ENCODE measurements at regions not wholly inside any gene's neighbourhood (a gene's known extent, or its start where the extent isn't known, plus 50 kb on each side); places are given as distances from the start of the nearest gene placed in this dataset.
"Not testable (repeated sequence)": the region's sequence is repeated elsewhere in the genome, so short reads cannot be mapped to it uniquely, and the experiment has no call there.

DNA sequence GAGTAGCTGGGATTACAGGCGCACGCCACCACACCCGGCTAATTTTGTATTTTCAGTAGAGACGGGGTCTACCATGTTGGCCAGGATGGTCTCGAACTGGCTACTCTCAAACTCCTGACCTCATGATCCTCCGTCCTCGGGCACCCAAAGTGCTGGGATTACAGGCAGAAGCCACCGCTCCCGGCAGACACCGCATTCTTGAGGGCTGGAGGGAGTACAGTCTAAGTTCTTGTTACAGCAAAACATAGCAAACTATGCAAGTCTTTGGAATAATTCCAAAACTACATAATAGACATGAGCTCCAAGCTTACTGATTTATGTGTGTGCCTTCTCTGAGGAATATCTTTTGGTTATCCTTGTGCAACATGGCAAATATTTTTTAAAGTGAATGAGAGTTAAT lies 299.1 kb upstream of the ZNF658 start:
- H3K4me1 Mint-ChIP-seq; H3K9me3 Mint-ChIP-seq; DNase-seq; intact Hi-C loops (cut with micrococcal nuclease); H3K27ac Mint-ChIP-seq; POLR2A ChIA-PET; H3K36me3 Mint-ChIP-seq (ENCODE audit: low read depth); H3K4me3 Mint-ChIP-seq; H3K27me3 Mint-ChIP-seq; CTCF ChIA-PET; ATAC-seq (ENCODE audit: low read depth): not testable (repeated sequence)

DNA sequence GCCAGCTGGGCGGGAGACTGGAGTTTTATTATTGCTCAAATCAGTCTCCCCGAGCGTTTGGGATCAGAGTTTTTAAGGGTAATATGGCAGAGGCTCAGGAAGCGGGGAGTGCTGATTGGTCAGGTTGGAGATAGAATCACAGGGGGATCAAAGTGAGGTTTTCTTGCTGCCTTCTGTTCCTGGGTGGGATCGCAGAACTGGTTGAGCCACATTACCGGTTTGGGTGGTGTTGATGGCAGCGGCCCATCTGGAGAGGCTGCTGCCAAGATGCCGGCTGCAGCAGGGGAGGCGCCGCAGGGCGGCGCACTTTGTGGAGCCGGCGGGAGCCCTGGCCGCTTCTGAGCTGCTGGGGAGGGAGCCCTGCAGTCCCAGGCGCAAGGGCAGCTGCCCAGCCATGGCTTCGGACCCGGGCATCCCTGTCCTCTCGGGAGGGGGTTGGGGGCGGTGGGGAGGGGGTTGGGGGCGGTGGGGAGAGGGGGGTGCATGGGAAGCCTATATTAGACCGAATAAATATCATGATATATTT lies 268.9 kb upstream of the ZNF658 start:
- DNase-seq; CTCF ChIA-PET; H3K27ac Mint-ChIP-seq; H3K36me3 Mint-ChIP-seq (ENCODE audit: low read depth); ATAC-seq (ENCODE audit: low read depth); H3K4me3 Mint-ChIP-seq; H3K27me3 Mint-ChIP-seq; H3K9me3 Mint-ChIP-seq; POLR2A ChIA-PET; intact Hi-C loops (cut with micrococcal nuclease); H3K4me1 Mint-ChIP-seq: not testable (repeated sequence)

DNA sequence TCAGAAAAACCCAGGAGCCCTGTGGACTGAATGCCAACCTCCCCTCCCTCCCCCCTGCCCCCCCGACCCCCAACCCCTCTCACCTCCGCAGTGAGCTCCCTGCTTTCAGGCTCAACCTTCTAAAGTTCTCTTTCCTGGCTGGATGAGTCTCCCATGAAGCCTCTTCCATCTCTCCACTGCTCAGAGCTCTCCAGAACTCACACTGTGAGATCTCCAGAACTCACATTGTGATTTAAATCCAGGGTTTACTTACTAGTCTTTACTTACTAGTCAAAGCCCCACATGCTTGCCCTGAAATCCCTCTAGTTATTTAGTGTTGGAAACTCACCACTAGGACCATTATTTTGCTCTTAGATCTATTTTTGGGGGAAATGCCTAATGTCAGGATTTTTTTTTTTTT lies 252.8 kb upstream of the ZNF658 start:
- H3K36me3 Mint-ChIP-seq (ENCODE audit: low read depth); CTCF ChIA-PET: not testable (repeated sequence)

DNA sequence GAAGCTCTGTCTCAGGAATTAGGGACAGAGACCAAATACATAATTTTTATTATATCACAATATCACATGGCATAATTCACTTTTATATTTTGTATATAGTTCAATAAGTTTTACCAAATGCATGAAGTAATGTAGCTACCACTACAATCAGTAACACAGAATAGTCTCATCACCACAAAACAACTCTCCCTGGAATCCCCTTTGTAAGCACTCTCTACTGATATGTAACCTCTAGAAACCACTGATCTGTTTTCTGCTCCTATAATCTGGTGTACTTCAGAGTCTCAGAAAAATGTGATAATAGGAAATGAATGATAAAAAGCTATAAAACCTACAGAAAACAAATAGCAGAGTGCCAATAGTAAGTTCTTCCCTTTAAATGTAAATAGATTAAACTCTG lies 210.3 kb upstream of the ZNF658 start:
- POLR2A ChIA-PET; ATAC-seq (ENCODE audit: low read depth); H3K4me1 Mint-ChIP-seq; H3K9me3 Mint-ChIP-seq; intact Hi-C loops (cut with micrococcal nuclease); H3K27ac Mint-ChIP-seq; DNase-seq; H3K36me3 Mint-ChIP-seq (ENCODE audit: low read depth); H3K4me3 Mint-ChIP-seq; H3K27me3 Mint-ChIP-seq; CTCF ChIA-PET: not testable (repeated sequence)

More for the DNA sequence above, 252.8 kb upstream of the ZNF658 start:
- H3K27me3 Mint-ChIP-seq; ATAC-seq (ENCODE audit: low read depth); H3K9me3 Mint-ChIP-seq; intact Hi-C loops (cut with micrococcal nuclease); H3K4me3 Mint-ChIP-seq; POLR2A ChIA-PET; H3K4me1 Mint-ChIP-seq; H3K27ac Mint-ChIP-seq; DNase-seq: not testable (repeated sequence)

DNA sequence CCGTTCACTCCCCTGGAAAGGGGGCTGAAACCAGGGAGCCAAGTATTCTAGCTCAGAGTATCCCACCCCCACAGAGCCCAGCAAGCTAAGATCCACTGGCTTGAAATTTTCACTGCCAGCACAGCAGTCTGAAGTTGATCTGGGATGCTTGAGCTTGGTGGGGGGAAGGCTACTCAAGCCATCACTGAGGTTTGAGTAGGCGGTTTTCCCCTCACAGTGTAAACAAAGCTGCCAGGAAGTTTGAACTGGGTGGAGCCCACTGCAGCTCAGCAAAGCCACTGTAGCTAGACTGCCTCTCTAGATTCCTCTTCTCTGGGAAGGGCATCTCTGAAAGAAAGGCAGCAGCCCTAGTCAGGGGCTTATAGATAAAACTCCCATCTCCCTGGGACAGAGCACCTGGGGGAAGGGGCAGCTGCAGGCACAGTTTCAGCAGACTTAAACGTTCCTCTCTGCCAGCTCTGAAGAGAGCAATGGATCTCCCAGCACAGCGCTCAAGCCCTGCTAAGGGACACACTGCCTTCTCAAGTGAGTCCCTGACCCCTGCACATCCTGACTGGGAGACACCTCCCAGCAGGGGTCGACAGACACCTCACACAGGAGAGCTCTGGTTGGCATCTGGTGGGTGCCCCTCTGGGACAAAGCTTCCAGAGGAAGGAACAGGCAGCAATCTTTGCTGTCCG lies 204.8 kb upstream of the ZNF658 start:
- POLR2A ChIA-PET; H3K27me3 Mint-ChIP-seq; H3K4me3 Mint-ChIP-seq; H3K4me1 Mint-ChIP-seq; H3K9me3 Mint-ChIP-seq; H3K27ac Mint-ChIP-seq; CTCF ChIA-PET; DNase-seq; intact Hi-C loops (cut with micrococcal nuclease); H3K36me3 Mint-ChIP-seq (ENCODE audit: low read depth): not testable (repeated sequence)
- ATAC-seq (ENCODE audit: low read depth), result peak; percentile 81

DNA sequence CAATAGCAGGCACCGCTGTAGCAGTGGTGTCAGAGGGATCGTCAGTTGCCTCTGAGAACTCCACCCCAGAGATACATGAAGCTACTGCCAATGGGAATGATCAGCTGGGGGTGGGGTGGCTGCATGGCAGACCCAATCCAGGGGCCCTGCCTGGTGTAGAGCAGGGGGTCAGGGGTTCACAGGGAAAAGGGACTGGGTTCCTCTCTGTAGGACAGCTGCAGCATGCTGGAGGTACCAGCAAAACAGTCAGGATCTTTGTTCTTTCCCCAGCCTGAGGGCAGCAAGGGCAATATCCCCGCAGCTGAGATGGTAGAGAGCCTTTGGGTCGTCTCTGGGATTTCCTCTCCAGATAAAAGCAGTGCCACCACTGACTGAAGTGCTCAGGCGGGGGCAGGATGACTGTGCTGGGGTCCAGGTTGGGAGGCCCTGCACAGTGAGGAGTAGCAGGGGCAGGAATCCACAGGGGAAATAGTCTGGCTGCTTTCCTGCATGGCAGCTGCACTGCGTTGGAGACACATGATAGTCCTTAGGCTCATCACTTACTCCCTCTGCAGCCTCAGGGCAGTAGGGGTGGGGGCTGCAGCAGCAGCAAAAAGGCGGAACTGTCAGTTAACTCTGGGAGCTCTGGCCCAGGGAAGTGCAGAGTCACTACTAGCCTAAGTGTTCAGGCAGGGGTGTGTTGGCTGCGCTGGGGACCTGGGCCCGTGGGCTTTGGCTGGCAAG lies 203.0 kb upstream of the ZNF658 start:
- H3K36me3 Mint-ChIP-seq (ENCODE audit: low read depth); ATAC-seq (ENCODE audit: low read depth); POLR2A ChIA-PET; intact Hi-C loops (cut with micrococcal nuclease); CTCF ChIA-PET; H3K4me1 Mint-ChIP-seq; H3K27me3 Mint-ChIP-seq; H3K27ac Mint-ChIP-seq; H3K4me3 Mint-ChIP-seq; DNase-seq; H3K9me3 Mint-ChIP-seq: not testable (repeated sequence)

DNA sequence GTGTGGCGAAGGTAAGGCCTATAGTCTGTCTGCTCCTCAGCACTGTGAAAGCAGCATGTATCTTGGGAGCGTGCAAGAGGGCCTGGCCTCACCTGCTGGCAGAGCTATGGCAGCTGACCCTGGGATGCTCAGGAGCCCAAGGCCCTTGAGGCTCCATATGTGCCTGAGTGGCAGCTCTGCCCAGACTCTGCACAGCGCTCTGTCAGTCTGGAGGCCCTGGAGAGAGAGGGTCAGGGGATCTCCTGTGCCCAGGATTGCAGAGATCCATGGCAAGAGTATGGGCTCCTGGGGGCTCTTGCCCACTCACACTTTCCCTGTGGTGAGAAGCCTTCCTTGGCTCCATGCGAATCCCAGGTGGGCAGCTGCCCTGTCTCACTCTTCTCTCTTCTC lies 202.5 kb upstream of the ZNF658 start:
- DNase-seq; ATAC-seq (ENCODE audit: low read depth); CTCF ChIA-PET; H3K4me3 Mint-ChIP-seq; H3K4me1 Mint-ChIP-seq; H3K27me3 Mint-ChIP-seq; H3K27ac Mint-ChIP-seq; H3K9me3 Mint-ChIP-seq; POLR2A ChIA-PET; H3K36me3 Mint-ChIP-seq (ENCODE audit: low read depth); intact Hi-C loops (cut with micrococcal nuclease): not testable (repeated sequence)

DNA sequence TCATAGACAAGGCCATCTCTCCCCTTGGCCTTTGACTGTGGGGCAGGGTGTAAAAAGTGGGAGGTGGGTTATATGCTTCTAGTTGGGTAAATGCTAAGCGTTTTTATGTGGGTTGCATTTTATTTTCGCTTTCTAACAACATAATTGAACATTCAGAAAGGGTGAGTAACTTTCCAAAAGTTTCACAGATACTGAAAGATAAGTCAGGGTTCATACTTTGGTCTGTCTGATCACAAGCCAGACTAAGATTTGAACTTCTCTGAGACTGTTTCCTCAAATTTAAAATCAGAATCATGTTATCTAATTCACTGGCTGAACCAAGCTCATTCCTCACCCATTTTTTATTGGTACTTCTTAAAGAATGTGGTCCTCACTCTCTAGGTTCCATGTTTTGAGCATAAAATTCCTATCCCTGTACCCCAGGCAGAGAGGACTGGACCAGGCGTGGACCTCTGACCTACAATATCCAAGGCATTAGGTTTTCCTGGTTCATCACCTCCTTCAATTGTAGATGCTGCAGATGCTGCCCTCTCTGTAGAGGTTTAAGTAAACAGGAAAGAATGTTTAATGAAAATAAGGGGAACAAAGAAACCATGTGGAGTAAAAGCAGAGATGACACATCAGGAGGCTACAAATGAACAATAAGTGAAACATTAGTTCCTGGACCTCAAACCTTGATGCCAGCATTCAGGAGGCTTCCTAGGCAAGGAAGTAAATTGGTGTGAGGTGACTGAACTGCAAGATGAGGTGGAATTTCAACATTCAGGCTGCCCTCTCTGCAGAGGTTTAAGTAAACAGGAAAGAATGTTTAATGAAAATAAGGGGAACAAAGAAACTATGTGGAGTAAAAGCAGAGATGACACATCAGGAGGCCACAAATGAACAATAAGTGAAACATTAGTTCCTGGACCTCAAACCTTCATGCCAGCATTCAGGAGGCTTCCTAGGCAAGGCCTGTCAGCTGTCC lies 198.8 kb upstream of the ZNF658 start:
- CTCF ChIA-PET; H3K9me3 Mint-ChIP-seq; H3K4me1 Mint-ChIP-seq; ATAC-seq (ENCODE audit: low read depth); H3K4me3 Mint-ChIP-seq; POLR2A ChIA-PET; DNase-seq; H3K36me3 Mint-ChIP-seq (ENCODE audit: low read depth); H3K27ac Mint-ChIP-seq; H3K27me3 Mint-ChIP-seq; intact Hi-C loops (cut with micrococcal nuclease): not testable (repeated sequence)

DNA sequence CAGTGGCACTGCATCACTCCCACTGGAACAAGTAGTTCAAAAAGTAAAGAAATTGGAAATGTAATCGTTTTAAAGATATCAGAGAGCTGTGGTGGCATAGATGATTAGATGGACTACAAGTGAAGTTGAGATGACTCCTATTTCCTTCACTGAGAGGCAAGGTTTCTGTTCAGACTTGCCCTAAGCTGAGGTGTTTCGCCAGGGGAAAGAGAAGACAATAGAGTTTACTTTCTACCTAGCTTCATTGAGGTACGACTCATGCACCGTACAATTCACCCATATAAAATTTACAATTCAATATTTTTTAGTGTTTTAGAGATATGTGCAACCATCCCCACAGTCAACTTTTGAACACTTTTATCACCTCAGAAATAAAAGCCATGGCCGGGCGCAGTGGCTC lies 189.0 kb upstream of the ZNF658 start:
- POLR2A ChIA-PET; H3K27ac Mint-ChIP-seq; H3K36me3 Mint-ChIP-seq (ENCODE audit: low read depth); intact Hi-C loops (cut with micrococcal nuclease); H3K4me3 Mint-ChIP-seq; H3K27me3 Mint-ChIP-seq; DNase-seq; H3K9me3 Mint-ChIP-seq; H3K4me1 Mint-ChIP-seq; ATAC-seq (ENCODE audit: low read depth); CTCF ChIA-PET: not testable (repeated sequence)

DNA sequence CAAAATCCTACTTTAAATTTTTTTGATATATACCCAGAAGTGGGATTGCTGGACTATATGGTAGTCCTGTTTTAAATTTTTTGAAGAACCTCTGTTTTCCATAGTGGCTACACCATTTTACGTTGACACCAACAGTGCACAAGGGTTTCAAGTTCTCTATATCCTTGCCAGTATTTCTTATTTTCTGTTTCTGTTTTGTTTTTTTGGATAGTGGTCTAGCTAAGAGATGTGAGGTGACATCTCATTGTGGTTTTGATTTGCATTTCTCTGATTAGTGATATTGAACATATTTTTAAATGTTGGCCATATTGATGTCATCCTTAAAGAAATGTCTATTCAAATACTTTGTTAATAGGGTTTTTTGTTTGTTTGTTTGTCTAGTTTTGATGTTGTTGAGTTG lies 187.7 kb upstream of the ZNF658 start:
- H3K27ac Mint-ChIP-seq; CTCF ChIA-PET; DNase-seq; H3K9me3 Mint-ChIP-seq; H3K4me1 Mint-ChIP-seq; H3K36me3 Mint-ChIP-seq (ENCODE audit: low read depth); POLR2A ChIA-PET; intact Hi-C loops (cut with micrococcal nuclease); ATAC-seq (ENCODE audit: low read depth); H3K27me3 Mint-ChIP-seq; H3K4me3 Mint-ChIP-seq: not testable (repeated sequence)

DNA sequence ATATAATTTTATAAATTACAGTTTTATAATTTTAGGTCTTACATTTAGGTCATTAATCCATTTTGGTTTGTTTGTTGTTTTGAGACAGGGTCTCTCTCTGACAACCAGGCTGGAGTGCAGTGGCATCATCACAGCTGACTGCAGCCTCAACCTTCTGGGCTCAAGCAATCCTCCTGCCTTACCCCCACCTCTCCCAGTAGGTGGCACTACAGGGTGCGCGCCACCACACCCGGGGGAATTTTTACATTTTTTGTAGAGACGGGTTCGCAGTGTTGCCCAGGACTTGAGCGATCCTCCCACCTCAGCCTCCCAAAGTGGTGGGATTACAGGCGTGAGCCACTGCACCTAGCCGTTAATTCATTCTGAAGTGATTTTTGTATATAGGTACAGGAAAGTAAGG lies 187.0 kb upstream of the ZNF658 start:
- POLR2A ChIA-PET; H3K27ac Mint-ChIP-seq; H3K27me3 Mint-ChIP-seq; H3K36me3 Mint-ChIP-seq (ENCODE audit: low read depth); H3K4me3 Mint-ChIP-seq; H3K9me3 Mint-ChIP-seq; intact Hi-C loops (cut with micrococcal nuclease); DNase-seq; CTCF ChIA-PET; H3K4me1 Mint-ChIP-seq: not testable (repeated sequence)
- ATAC-seq (ENCODE audit: low read depth), result peak; percentile 65

DNA sequence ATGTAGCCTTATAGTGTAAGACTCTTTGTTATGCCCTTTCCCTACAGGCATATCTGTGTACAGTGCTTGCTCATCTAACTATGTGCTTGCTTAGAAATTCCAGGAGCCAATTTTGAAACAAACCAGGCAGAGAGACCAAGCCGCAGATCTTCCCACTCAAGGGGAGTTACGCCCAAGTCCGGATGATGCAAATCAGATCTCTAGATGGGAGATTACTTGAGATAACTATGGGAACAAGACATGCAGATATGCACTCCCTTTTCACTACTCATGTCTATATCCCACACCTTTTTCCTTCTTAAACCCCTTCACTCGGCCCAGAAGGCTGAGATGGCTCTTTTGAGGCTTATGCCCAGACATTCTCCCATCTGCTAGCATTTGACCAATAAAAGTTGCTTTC lies 179.7 kb upstream of the ZNF658 start:
- CTCF ChIA-PET; H3K36me3 Mint-ChIP-seq (ENCODE audit: low read depth); intact Hi-C loops (cut with micrococcal nuclease); DNase-seq; POLR2A ChIA-PET; H3K27ac Mint-ChIP-seq; ATAC-seq (ENCODE audit: low read depth); H3K4me1 Mint-ChIP-seq; H3K4me3 Mint-ChIP-seq; H3K9me3 Mint-ChIP-seq; H3K27me3 Mint-ChIP-seq: not testable (repeated sequence)
